GM23248 (cell line): ENCODE measurements at regions not wholly inside any gene's neighbourhood (a gene's known extent, or its start where the extent isn't known, plus 50 kb on each side); places are given as distances from the start of the nearest gene placed in this dataset.

ENCODE experiments used
- DNase-seq: peaks from one replicate; pipeline ENCODE4 v3.0.0-alpha.2; 2015
- H2AFZ ChIP-seq: fragments of 200-600 bp; sonication (generic); 2 replicates; pipeline ENCODE4 v1.6.1; 2016; ENCODE audit warnings: antibody characterized with exemption
- H3F3A ChIP-seq: fragments of 200-600 bp; sonication (generic); 2 replicates; pipeline ENCODE4 v1.6.1; 2016; ENCODE audit warnings: mild to moderate bottlenecking, antibody characterized with exemption, mixed run types; ENCODE audit not compliant: insufficient read depth
- H3K27ac ChIP-seq: fragments of 200-600 bp; sonication (generic); 2 replicates; pipeline ENCODE4 v1.5.1; 2016; ENCODE audit warnings: mild to moderate bottlenecking
- H3K27me3 ChIP-seq: fragments of 200-600 bp; sonication (generic); replicated peaks from 2 replicates; pipeline ENCODE4 v1.6.1; 2016; ENCODE audit warnings: mild to moderate bottlenecking; ENCODE audit not compliant: insufficient read depth
- H3K36me3 ChIP-seq: fragments of 200-600 bp; sonication (generic); 2 replicates; pipeline ENCODE4 v1.6.1; 2016; ENCODE audit warnings: low read depth, mild to moderate bottlenecking
- H3K4me1 ChIP-seq: fragments of 200-600 bp; sonication (generic); 2 replicates; pipeline ENCODE4 v1.6.1; 2016; ENCODE audit warnings: mild to moderate bottlenecking; ENCODE audit not compliant: insufficient read depth
- H3K4me2 ChIP-seq: fragments of 200-600 bp; sonication (generic); one replicate; pipeline ENCODE4 v1.6.1; 2016; ENCODE audit warnings: mild to moderate bottlenecking; ENCODE audit not compliant: unreplicated experiment
- H3K4me3 ChIP-seq: fragments of 200-600 bp; sonication (generic); 2 replicates; pipeline ENCODE4 v1.5.1; 2016; ENCODE audit warnings: mild to moderate bottlenecking
- H3K79me2 ChIP-seq: fragments of 200-600 bp; sonication (generic); 2 replicates; pipeline ENCODE4 v1.6.1; 2016; ENCODE audit warnings: mild to moderate bottlenecking; ENCODE audit not compliant: insufficient read depth
- H3K9ac ChIP-seq: fragments of 200-600 bp; sonication (generic); 2 replicates; pipeline ENCODE4 v1.6.1; 2016; ENCODE audit warnings: mild to moderate bottlenecking
- H3K9me2 ChIP-seq: fragments of 200-600 bp; sonication (generic); 2 replicates; pipeline ENCODE4 v1.6.1; 2016; ENCODE audit warnings: mixed run types, mild to moderate bottlenecking, moderate library complexity; ENCODE audit not compliant: insufficient read depth
- H3K9me3 ChIP-seq: fragments of 200-600 bp; sonication (generic); one replicate; pipeline ENCODE4 v1.6.1; 2017; ENCODE audit warnings: low read depth
- H4K20me1 ChIP-seq: fragments of 200-600 bp; sonication (generic); 2 replicates; pipeline ENCODE4 v1.6.0; 2016; ENCODE audit not compliant: insufficient read depth
- EZH2 ChIP-seq: fragments of 200-600 bp; sonication (generic); IDR thresholded peaks from 2 replicates; pipeline ENCODE4 v1.6.1; 2018; ENCODE audit warnings: antibody characterized with exemption, mild to moderate bottlenecking; ENCODE audit not compliant: insufficient read depth, poor library complexity, severe bottlenecking
- EZH2phosphoT487 ChIP-seq: fragments of 200-600 bp; sonication (generic); IDR thresholded peaks from 2 replicates; pipeline ENCODE4 v1.6.1; 2018; ENCODE audit warnings: antibody characterized with exemption, moderate library complexity, mild to moderate bottlenecking, low read depth; ENCODE audit not compliant: insufficient read depth
- whole genome bisulfite sequencing, 2 experiments: methylation state at CpG; one replicate each; pipeline ENCODE4 v1.1.6; 2015 to 2017; ENCODE audit warnings: low lambda C conversion rate in 2 of 2, low coverage in 1 of 2; ENCODE audit errors: missing lambda C conversion rate in 2 of 2; 5-methylcytosine and 5-hydroxymethylcytosine counted together
- in situ Hi-C: fragments of 300-500 bp; cut with MboI; formaldehyde crosslinking; loops from 2 replicates; pipeline ENCODE4 v1.15.0; 2020

GRCh38 chr21:22544747-22545146, 1546.5 kb downstream of the NCAM2 start:
- H4K20me1 ChIP-seq, result no peaks in the 10 kb centered on the region
- no peaks in the 10 kb centered on the region for H3K27me3 ChIP-seq
- no peak overlapping the region for H3K4me3 ChIP-seq
- 0 to 5% methylated on average over 2 of the region's 2 CpGs for WGBS, 2 experiments
- H3K4me2 ChIP-seq, result no peak overlapping the region
- H3F3A ChIP-seq, result no peaks in the 10 kb centered on the region
- H3K9ac ChIP-seq, result no peak overlapping the region
- H2AFZ ChIP-seq, result no peak overlapping the region
- no peaks in the 10 kb centered on the region for H3K36me3 ChIP-seq
- in situ Hi-C loops, result no loop called here
- H3K9me2 ChIP-seq, result no peaks in the 10 kb centered on the region
- no peak overlapping the region for H3K27ac ChIP-seq
- DNase-seq, result no peak
- H3K79me2 ChIP-seq, result no peaks in the 10 kb centered on the region
- TF ChIP-seq EZH2phosphoT487 (no peak), EZH2 (no peak)
- H3K9me3 ChIP-seq, result no peaks in the 10 kb centered on the region
- H3K4me1 ChIP-seq, result no peaks in the 10 kb centered on the region

GRCh38 chr21:22552390-22552789, 1554.2 kb downstream of the NCAM2 start:
- no peak overlapping the region for H3K4me3 ChIP-seq
- H3K27ac ChIP-seq, result no peak overlapping the region
- no peaks in the 10 kb centered on the region for H3K27me3 ChIP-seq
- H3K36me3 ChIP-seq, result no peaks in the 10 kb centered on the region
- H3K9me3 ChIP-seq, result no peaks in the 10 kb centered on the region
- no peaks in the 10 kb centered on the region for H3K4me1 ChIP-seq
- no peaks in the 10 kb centered on the region for H3K79me2 ChIP-seq
- no peaks in the 10 kb centered on the region for H4K20me1 ChIP-seq
- no peak for DNase-seq
- H3K9ac ChIP-seq, result no peak overlapping the region
- TF ChIP-seq EZH2, result no peak
- no peak for TF ChIP-seq EZH2phosphoT487
- no peaks in the 10 kb centered on the region for H3F3A ChIP-seq
- no peak overlapping the region for H3K4me2 ChIP-seq
- in situ Hi-C loops, result no loop called here
- no peaks in the 10 kb centered on the region for H3K9me2 ChIP-seq
- H2AFZ ChIP-seq, result no peak overlapping the region

DNA sequence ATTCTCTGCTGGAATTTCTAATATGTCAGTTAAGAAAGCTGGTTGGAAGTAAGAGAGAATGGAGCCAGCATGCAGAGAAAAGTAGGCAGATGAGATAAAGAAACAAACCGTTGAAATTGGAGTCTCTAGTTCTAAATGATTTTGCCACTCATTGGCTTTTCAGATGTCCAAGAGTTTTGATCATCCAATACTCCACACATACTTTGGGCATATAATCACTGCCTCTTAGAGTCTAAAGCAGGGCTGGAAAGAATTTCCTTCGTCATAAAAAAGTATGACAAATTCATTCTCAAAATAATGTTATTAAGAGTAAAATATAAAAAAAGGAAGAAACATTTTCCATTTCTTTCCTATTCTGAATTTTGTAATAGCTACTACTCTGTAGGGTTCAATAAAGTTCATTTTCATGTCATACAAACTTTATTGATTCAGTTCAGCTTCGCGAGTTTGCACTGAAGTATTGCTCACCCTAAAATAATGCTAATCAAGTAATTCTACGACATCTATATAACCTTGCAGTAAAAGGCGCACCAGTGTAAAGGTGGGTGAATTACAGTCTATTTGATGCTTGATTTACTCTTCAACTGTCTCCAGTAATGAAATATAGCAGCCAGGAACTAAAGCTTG, 1556.6 kb downstream of the NCAM2 start:
- Histone ChIP-seq H3K4me3 (no peak overlapping the region), H3K4me2 (no peak overlapping the region)

DNA sequence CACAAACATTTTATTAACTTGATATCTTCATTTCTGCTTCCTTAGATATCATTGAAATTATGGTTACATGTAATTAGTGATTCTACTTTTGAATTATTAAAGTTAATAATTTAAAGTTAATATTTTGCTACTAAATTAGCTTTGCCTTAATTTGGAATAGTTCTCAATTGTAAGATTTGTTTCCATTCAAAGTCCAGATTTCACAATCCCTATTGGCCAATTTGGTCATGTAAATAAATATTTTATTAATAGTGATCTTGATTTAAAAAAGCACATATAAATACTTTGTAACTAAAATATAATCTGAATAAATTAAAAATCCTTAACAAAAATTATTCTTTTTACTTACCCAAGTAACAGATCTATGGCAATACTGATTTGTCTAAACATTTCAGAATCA, 1558.6 kb downstream of the NCAM2 start:
- Histone ChIP-seq H3K9me2 (no peaks in the 10 kb centered on the region), H3K4me2 (no peak overlapping the region), H3K9me3 (no peaks in the 10 kb centered on the region), H4K20me1 (no peaks in the 10 kb centered on the region), H3K4me3 (no peak overlapping the region), H3F3A (no peaks in the 10 kb centered on the region), H3K36me3 (no peaks in the 10 kb centered on the region), H3K9ac (no peak overlapping the region), H3K27ac (no peak overlapping the region), H3K4me1 (no peaks in the 10 kb centered on the region), H2AFZ (no peak overlapping the region), H3K79me2 (no peaks in the 10 kb centered on the region), H3K27me3 (no peaks in the 10 kb centered on the region)
- DNase-seq, result no peak
- in situ Hi-C loops, result no loop called here
- TF ChIP-seq EZH2 (no peak), EZH2phosphoT487 (no peak)

More for the DNA sequence above, 1556.6 kb downstream of the NCAM2 start:
- Histone ChIP-seq H3K27ac (no peak overlapping the region), H3F3A (no peaks in the 10 kb centered on the region), H2AFZ (no peak overlapping the region), H3K36me3 (no peaks in the 10 kb centered on the region), H3K4me1 (no peaks in the 10 kb centered on the region), H3K27me3 (no peaks in the 10 kb centered on the region), H3K9me3 (no peaks in the 10 kb centered on the region), H3K9me2 (no peaks in the 10 kb centered on the region), H4K20me1 (no peaks in the 10 kb centered on the region), H3K9ac (no peak overlapping the region), H3K79me2 (no peaks in the 10 kb centered on the region)
- 25 to 28% methylated on average over 6 of the region's 6 CpGs for WGBS, 2 experiments
- TF ChIP-seq EZH2 (no peak), EZH2phosphoT487 (no peak)
- DNase-seq, result no peak
- in situ Hi-C loops, result no loop called here

DNA sequence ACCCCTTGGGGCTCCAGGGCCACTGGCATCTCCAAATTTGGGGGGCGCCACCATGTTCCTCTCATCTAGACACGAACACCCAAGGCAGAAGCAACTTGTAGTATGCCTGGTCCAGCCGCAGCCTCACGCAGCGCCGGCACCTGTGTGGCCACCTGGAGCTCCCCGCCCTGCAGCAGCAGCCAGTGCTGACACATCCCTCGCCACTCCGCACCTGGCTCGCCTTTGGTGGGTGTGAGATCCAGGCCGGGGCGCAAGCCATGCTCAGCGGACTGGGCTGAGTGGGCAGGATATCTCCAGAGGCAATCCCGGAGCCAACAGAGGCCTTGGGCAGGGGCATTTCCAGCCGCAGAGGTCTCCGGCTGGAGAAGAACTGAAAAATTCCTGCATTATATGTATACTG, 1563.7 kb downstream of the NCAM2 start:
- in situ Hi-C loops, result no loop called here
- no peak overlapping the region for H3K4me2 ChIP-seq
- no peaks in the 10 kb centered on the region for H4K20me1 ChIP-seq
- no peaks in the 10 kb centered on the region for H3K9me2 ChIP-seq
- DNase-seq, result no peak
- H3K4me1 ChIP-seq, result no peaks in the 10 kb centered on the region
- H3K4me3 ChIP-seq, result no peak overlapping the region
- H3K79me2 ChIP-seq, result no peaks in the 10 kb centered on the region
- no peaks in the 10 kb centered on the region for H3K36me3 ChIP-seq
- WGBS, 2 experiments, result 57 to 62% methylated on average over 16 of the region's 16 CpGs
- H3K9ac ChIP-seq, result no peak overlapping the region
- no peaks in the 10 kb centered on the region for H3F3A ChIP-seq
- H3K9me3 ChIP-seq, result no peaks in the 10 kb centered on the region
- no peak for TF ChIP-seq EZH2
- no peak for TF ChIP-seq EZH2phosphoT487
- H2AFZ ChIP-seq, result no peak overlapping the region
- no peaks in the 10 kb centered on the region for H3K27me3 ChIP-seq
- H3K27ac ChIP-seq, result no peak overlapping the region
